ENCODE measurements at regions not wholly inside any gene's neighbourhood (a gene's known extent, or its start where the extent isn't known, plus 50 kb on each side); places are given as distances from the start of the nearest gene placed in this dataset.

GRCh38 chr4:96497621-96498020 is 657.7 kb downstream of the PDHA2 start:
- TF ChIP-seq POLR2A (IDR thresholded peaks at IDR 0.05) (no peak), CTCF (IDR thresholded peaks at IDR 0.05) (no peak)
